ENCODE measurements at regions not wholly inside any gene's neighbourhood (a gene's known extent, or its start where the extent isn't known, plus 50 kb on each side); places are given as distances from the start of the nearest gene placed in this dataset.

DNA sequence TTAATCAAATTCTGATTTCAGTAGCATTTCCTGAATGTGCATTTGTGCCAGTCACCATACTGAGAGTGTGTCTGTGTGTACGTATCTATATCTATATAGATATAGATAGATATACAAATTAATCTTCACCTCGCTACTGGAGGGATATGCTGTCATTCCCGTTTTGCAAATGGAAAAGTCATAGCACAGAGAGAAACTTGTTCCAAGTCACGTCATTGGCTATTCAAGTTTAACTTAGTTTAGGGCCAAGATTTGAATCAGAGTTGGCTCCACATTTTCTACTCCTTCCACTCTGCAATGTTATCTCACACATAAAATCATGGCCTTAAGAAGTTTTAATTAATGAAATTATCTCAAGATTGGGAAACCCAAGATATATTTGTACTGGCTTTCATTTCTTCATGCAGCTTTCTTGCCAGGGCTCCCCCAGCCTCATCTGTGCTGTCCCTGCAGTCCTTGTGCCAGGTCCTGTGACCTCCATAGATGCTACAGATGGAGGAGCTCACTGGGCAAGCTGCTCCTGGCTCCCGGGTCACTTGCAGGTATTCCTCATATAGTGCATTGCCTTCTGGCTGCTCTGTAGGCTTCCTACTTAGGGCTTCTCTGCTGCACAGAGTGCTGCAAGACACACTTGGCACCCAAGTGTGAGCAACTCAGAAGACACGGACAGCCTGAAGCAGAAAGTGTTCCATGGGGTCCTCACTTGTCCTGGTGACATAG is 245.8 kb downstream of the KCNS3 start:
- no peaks in the 10 kb centered on the region for H3K9me3 ChIP-seq (ENCODE audit: insufficient read depth, low read depth, low read length)
- H3K27me3 ChIP-seq (ENCODE audit: insufficient read depth, low read length), result no peaks in the 10 kb centered on the region
- H3K4me3 ChIP-seq (ENCODE audit: low read length), result no peak overlapping the region
- no peak overlapping the region for H3K9ac ChIP-seq (ENCODE audit: low read depth, low read length)
- WGBS, result 93% methylated on average over 5 of the region's 6 CpGs
- no peak overlapping the region for H3K27ac ChIP-seq (ENCODE audit: low read depth, low read length)
- H3K36me3 ChIP-seq (ENCODE audit: insufficient read depth, low read length), result no peaks in the 10 kb centered on the region
- no peaks in the 10 kb centered on the region for H3K4me1 ChIP-seq (ENCODE audit: insufficient read depth, low read length)

- Histone ChIP-seq H3K27ac (ENCODE audit: low read depth, low read length) (no peak overlapping the region), H3K9ac (ENCODE audit: low read depth, low read length) (no peak overlapping the region), H3K4me1 (ENCODE audit: insufficient read depth, low read length) (no peaks in the 10 kb centered on the region), H3K4me3 (ENCODE audit: low read length) (no peak overlapping the region), H3K27me3 (ENCODE audit: insufficient read depth, low read length) (no peaks in the 10 kb centered on the region), H3K9me3 (ENCODE audit: insufficient read depth, low read depth, low read length) (no peaks in the 10 kb centered on the region), H3K36me3 (ENCODE audit: insufficient read depth, low read length) (no peaks in the 10 kb centered on the region)
- 91% methylated on average over 3 of the region's 3 CpGs for WGBS
Measured at GRCh38 chr2:18123577-18123976, 245.1 kb downstream of the KCNS3 start.

DNA sequence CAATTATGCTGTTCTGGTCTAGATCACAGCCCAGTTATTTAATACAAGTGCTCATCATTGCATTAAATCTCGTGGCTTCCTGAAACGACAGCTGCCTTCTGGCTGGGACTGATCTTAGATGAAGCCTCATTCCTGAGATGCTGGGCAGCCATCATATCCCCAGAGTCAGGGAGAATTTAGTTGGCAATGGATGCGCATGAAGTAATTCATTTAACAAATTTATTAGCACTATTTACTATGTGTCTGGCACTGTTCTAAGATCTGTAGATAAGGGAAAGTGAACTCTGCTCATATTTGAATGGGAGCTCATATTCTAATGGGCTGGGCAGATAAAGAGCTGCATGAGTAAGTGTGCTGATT is 244.7 kb downstream of the KCNS3 start:
- no peaks in the 10 kb centered on the region for H3K9me3 ChIP-seq (ENCODE audit: insufficient read depth, low read depth, low read length)
- 85% methylated on average over 2 of the region's 3 CpGs for WGBS
- H3K27me3 ChIP-seq (ENCODE audit: insufficient read depth, low read length), result no peaks in the 10 kb centered on the region
- H3K4me1 ChIP-seq (ENCODE audit: insufficient read depth, low read length), result no peaks in the 10 kb centered on the region
- no peak overlapping the region for H3K9ac ChIP-seq (ENCODE audit: low read depth, low read length)
- no peaks in the 10 kb centered on the region for H3K36me3 ChIP-seq (ENCODE audit: insufficient read depth, low read length)
- no peak overlapping the region for H3K27ac ChIP-seq (ENCODE audit: low read depth, low read length)
- H3K4me3 ChIP-seq (ENCODE audit: low read length), result no peak overlapping the region

GRCh38 chr2:18122544-18123210 is 244.2 kb downstream of the KCNS3 start:
- H3K4me1 ChIP-seq (ENCODE audit: insufficient read depth, low read length), result no peaks in the 10 kb centered on the region
- H3K36me3 ChIP-seq (ENCODE audit: insufficient read depth, low read length), result no peaks in the 10 kb centered on the region
- H3K9me3 ChIP-seq (ENCODE audit: insufficient read depth, low read depth, low read length), result no peaks in the 10 kb centered on the region
- no peaks in the 10 kb centered on the region for H3K27me3 ChIP-seq (ENCODE audit: insufficient read depth, low read length)
- H3K9ac ChIP-seq (ENCODE audit: low read depth, low read length), result no peak overlapping the region
- 91% methylated on average over 3 of the region's 3 CpGs for WGBS
- no peak overlapping the region for H3K4me3 ChIP-seq (ENCODE audit: low read length)
- no peak overlapping the region for H3K27ac ChIP-seq (ENCODE audit: low read depth, low read length)

DNA sequence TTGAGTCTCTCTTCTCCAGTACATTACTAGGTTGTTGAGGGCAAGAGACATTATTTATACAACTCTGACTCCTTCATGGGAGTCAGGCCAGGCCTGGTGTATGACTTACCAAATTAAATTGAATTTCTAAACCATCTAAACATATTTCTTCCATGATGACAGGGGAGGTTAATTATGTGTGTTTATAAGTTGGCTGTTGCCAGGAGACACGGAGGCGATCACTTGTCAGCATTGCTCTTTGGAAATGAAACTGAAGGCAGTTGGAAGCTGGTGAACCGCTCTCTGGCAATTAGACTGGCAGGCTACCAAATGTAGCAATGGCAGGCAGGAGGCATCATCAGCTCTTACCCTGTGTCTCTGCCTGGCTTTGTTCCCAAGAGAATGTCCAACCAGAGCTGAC is 241.4 kb downstream of the KCNS3 start:
- Histone ChIP-seq H3K9me3 (ENCODE audit: insufficient read depth, low read depth, low read length) (no peaks in the 10 kb centered on the region), H3K9ac (ENCODE audit: low read depth, low read length) (no peak overlapping the region), H3K4me1 (ENCODE audit: insufficient read depth, low read length) (no peaks in the 10 kb centered on the region), H3K27ac (ENCODE audit: low read depth, low read length) (no peak overlapping the region), H3K27me3 (ENCODE audit: insufficient read depth, low read length) (no peaks in the 10 kb centered on the region), H3K36me3 (ENCODE audit: insufficient read depth, low read length) (no peaks in the 10 kb centered on the region), H3K4me3 (ENCODE audit: low read length) (no peak overlapping the region)
- 93% methylated on average over 3 of the region's 3 CpGs for WGBS

GRCh38 chr2:18118703-18119102 is 240.2 kb downstream of the KCNS3 start:
- Histone ChIP-seq H3K27ac (ENCODE audit: low read depth, low read length) (no peak overlapping the region), H3K4me1 (ENCODE audit: insufficient read depth, low read length) (no peaks in the 10 kb centered on the region), H3K4me3 (ENCODE audit: low read length) (no peak overlapping the region), H3K36me3 (ENCODE audit: insufficient read depth, low read length) (no peaks in the 10 kb centered on the region), H3K9me3 (ENCODE audit: insufficient read depth, low read depth, low read length) (no peaks in the 10 kb centered on the region), H3K27me3 (ENCODE audit: insufficient read depth, low read length) (no peaks in the 10 kb centered on the region), H3K9ac (ENCODE audit: low read depth, low read length) (no peak overlapping the region)
- 93% methylated on average over 4 of the region's 5 CpGs for WGBS

DNA sequence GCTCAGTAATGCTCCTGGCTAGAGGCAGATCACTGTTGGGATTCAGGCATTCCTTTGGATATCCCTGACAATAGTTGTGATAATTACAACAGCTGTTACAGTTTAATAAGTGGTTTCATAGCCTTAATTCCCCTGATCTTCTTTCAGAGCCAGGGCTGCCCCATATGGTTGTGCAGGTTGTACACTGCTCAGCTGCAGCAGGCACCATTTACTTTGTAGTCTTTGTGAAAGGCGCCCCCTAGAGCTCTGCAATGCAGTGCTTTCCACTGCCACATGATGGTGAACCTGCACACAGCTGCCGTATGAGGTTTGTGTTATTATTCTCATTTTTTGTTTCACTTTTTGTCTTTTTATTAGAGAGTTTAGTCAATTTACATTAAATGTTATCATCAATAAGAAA is 239.1 kb downstream of the KCNS3 start:
- Histone ChIP-seq H3K4me3 (ENCODE audit: low read length) (no peak overlapping the region), H3K4me1 (ENCODE audit: insufficient read depth, low read length) (no peaks in the 10 kb centered on the region), H3K9ac (ENCODE audit: low read depth, low read length) (no peak overlapping the region), H3K9me3 (ENCODE audit: insufficient read depth, low read depth, low read length) (no peaks in the 10 kb centered on the region), H3K36me3 (ENCODE audit: insufficient read depth, low read length) (no peaks in the 10 kb centered on the region), H3K27ac (ENCODE audit: low read depth, low read length) (no peak overlapping the region), H3K27me3 (ENCODE audit: insufficient read depth, low read length) (no peaks in the 10 kb centered on the region)
- 9% methylated on average over 1 of the region's 2 CpGs for WGBS

DNA sequence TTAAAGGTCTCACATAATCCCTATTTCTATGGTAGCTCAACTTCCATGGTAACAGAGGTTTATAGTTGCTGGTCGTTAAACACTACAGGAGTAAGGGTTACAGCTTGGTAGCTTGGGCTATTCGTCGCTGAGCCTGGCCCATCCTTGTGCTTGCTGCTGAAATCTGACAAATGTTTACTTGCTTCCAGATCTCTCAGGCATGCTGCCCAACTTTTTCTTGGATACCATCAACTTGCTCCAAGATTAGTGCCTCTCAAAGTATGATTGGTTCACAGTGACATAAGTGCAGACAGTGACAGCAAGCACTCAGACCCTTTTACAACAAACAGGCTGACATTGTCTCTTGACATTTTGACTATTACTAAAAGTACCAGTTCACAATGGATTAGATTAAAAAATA is 231.8 kb downstream of the KCNS3 start:
- H3K4me1 ChIP-seq (ENCODE audit: insufficient read depth, low read length), result no peaks in the 10 kb centered on the region
- H3K9ac ChIP-seq (ENCODE audit: low read depth, low read length), result no peak overlapping the region
- 91% methylated on average over 3 of the region's 3 CpGs for WGBS
- H3K27me3 ChIP-seq (ENCODE audit: insufficient read depth, low read length), result no peaks in the 10 kb centered on the region
- H3K36me3 ChIP-seq (ENCODE audit: insufficient read depth, low read length), result no peaks in the 10 kb centered on the region
- H3K4me3 ChIP-seq (ENCODE audit: low read length), result no peak overlapping the region
- no peaks in the 10 kb centered on the region for H3K9me3 ChIP-seq (ENCODE audit: insufficient read depth, low read depth, low read length)
- H3K27ac ChIP-seq (ENCODE audit: low read depth, low read length), result no peak overlapping the region

DNA sequence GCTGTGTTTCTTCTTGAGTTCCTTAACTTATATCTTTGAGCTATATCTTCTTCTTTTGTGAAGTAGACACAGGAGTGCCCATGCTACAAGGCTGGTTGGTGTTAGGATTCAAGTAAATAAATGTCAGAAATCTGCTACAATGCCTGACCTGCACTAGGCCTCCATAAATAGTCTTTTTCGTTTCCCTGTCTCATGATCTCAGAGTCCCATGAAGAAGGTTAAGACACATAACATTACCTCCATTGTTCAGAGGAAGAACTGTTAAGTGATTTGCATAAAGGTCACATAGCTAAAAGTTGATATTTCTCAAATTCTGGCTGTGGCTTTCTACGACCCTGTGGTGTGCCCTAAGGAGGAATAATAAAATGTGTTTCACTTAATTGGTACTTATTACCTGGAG is 228.4 kb downstream of the KCNS3 start:
- no peak overlapping the region for H3K27ac ChIP-seq (ENCODE audit: low read depth, low read length)
- H3K9me3 ChIP-seq (ENCODE audit: insufficient read depth, low read depth, low read length), result no peaks in the 10 kb centered on the region
- no peaks in the 10 kb centered on the region for H3K4me1 ChIP-seq (ENCODE audit: insufficient read depth, low read length)
- 91% methylated on average over 2 of the region's 2 CpGs for WGBS
- no peak overlapping the region for H3K4me3 ChIP-seq (ENCODE audit: low read length)
- H3K27me3 ChIP-seq (ENCODE audit: insufficient read depth, low read length), result no peaks in the 10 kb centered on the region
- H3K9ac ChIP-seq (ENCODE audit: low read depth, low read length), result no peak overlapping the region
- H3K36me3 ChIP-seq (ENCODE audit: insufficient read depth, low read length), result no peaks in the 10 kb centered on the region

- Histone ChIP-seq H3K27ac (ENCODE audit: low read depth, low read length) (no peak overlapping the region), H3K4me3 (ENCODE audit: low read length) (no peak overlapping the region), H3K4me1 (ENCODE audit: insufficient read depth, low read length) (no peaks in the 10 kb centered on the region), H3K36me3 (ENCODE audit: insufficient read depth, low read length) (no peaks in the 10 kb centered on the region), H3K9ac (ENCODE audit: low read depth, low read length) (no peak overlapping the region), H3K9me3 (ENCODE audit: insufficient read depth, low read depth, low read length) (no peaks in the 10 kb centered on the region), H3K27me3 (ENCODE audit: insufficient read depth, low read length) (no peaks in the 10 kb centered on the region)
- WGBS, result 94% methylated on average over 1 of the region's 1 CpG
Measured at GRCh38 chr2:18105929-18106328, 227.5 kb downstream of the KCNS3 start.

GRCh38 chr2:18104595-18105224 is 226.2 kb downstream of the KCNS3 start:
- Histone ChIP-seq H3K4me3 (ENCODE audit: low read length) (no peak overlapping the region), H3K9ac (ENCODE audit: low read depth, low read length) (no peak overlapping the region), H3K27ac (ENCODE audit: low read depth, low read length) (no peak overlapping the region), H3K36me3 (ENCODE audit: insufficient read depth, low read length) (no peaks in the 10 kb centered on the region), H3K9me3 (ENCODE audit: insufficient read depth, low read depth, low read length) (no peaks in the 10 kb centered on the region), H3K27me3 (ENCODE audit: insufficient read depth, low read length) (no peaks in the 10 kb centered on the region), H3K4me1 (ENCODE audit: insufficient read depth, low read length) (no peaks in the 10 kb centered on the region)
- 84% methylated on average over 5 of the region's 5 CpGs for WGBS

Measured in HUES64 (cell line).